Breast epithelium (tissue), 3 donors: ENCODE measurements at regions not wholly inside any gene's neighbourhood (a gene's known extent, or its start where the extent isn't known, plus 50 kb on each side); places are given as distances from the start of the nearest gene placed in this dataset.

ENCODE experiments used
- POLR2A ChIP-seq: fragments of 450-650 bp; IDR thresholded peaks from one replicate; pipeline ENCODE4 v1.6.1; 2016; ENCODE audit warnings: antibody characterized with exemption, mild to moderate bottlenecking, moderate library complexity
- POLR2AphosphoS5 ChIP-seq, 3 donors: sonication (generic); formaldehyde crosslinking; IDR thresholded peaks; one replicate each; pipeline ENCODE4 v1.6.1; 2017; ENCODE audit warnings: antibody characterized with exemption in 3 of 3
- TF ChIP-seq, protein P1 (sequence below), 3 donors: fragments of 450-650 bp; IDR thresholded peaks; one replicate each; pipeline ENCODE4 v1.5.1; 2016 to 2017; ENCODE audit warnings: antibody characterized with exemption in 3 of 3, mild to moderate bottlenecking in 3 of 3, moderate library complexity in 3 of 3

DNA sequence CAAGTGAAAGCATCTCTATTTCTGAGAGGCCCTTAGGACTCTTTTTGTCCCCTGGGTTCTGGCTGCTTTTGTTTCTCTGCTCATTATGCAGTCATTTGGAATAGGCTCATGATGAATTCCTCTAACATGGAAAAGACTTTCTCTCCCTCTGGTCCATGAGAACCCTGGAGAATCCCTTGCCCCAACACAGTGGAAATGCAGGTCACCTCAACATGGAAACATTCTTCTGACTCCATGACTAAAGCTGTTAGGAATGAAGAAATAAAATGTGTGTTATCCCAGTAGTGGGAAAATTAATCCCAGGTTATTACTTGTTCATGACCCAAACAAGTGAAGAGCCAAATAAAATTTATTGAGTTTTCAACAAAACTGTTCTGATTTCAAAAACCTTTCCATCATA is 458.6 kb downstream of the EPM2A start:
- TF ChIP-seq, protein P1, sequence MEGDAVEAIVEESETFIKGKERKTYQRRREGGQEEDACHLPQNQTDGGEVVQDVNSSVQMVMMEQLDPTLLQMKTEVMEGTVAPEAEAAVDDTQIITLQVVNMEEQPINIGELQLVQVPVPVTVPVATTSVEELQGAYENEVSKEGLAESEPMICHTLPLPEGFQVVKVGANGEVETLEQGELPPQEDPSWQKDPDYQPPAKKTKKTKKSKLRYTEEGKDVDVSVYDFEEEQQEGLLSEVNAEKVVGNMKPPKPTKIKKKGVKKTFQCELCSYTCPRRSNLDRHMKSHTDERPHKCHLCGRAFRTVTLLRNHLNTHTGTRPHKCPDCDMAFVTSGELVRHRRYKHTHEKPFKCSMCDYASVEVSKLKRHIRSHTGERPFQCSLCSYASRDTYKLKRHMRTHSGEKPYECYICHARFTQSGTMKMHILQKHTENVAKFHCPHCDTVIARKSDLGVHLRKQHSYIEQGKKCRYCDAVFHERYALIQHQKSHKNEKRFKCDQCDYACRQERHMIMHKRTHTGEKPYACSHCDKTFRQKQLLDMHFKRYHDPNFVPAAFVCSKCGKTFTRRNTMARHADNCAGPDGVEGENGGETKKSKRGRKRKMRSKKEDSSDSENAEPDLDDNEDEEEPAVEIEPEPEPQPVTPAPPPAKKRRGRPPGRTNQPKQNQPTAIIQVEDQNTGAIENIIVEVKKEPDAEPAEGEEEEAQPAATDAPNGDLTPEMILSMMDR (IDR thresholded peaks at IDR 0.05) = no peak
- no peak for TF ChIP-seq POLR2AphosphoS5 (IDR thresholded peaks at IDR 0.05)
- no peak for TF ChIP-seq POLR2A
